ENCODE measurements at regions not wholly inside any gene's neighbourhood (a gene's known extent, or its start where the extent isn't known, plus 50 kb on each side); places are given as distances from the start of the nearest gene placed in this dataset.

DNA sequence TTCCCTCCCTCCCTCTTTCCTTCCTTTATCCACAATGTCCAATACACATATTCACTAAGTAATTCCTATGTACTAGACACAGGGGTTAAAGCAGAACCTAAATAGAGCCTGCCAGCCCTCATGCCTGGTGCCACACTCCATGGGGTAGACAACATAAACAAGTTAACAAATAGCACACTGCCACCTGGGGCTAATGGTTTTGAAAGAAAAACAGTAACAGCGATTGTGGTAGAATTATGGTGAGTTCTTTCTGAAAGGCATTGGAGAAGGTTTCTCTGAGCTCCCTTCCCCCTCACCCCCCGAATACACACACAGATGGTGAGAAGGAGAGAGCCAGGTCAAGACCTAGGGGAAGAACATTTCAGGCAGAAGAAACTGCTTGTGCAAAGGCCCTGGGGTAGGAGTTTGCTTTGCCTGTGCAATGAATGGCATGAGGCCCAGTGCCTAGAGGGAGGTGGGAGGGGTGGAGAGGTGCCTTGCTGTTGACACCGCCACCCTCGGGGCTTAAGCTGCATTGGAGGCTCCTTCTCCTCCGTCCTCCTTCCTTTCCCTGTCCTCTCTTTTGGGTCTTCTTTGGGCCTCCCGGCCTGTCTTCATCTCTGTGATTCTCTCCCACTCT, 502.4 kb upstream of the SULF2 start:
- Histone ChIP-seq H3K27me3 (ENCODE audit: insufficient read depth in 3 of 3, low read length in 2 of 3) (no peaks in the 10 kb centered on the region), H3K27ac (no peak overlapping the region), H3K36me3 (ENCODE audit: insufficient read depth in 1 of 2, low read depth in 1 of 2) (no peaks in the 10 kb centered on the region), H3K4me3 (no peak overlapping the region), H3K4me1 (peaks cover 6% of the 10 kb centered on the region), H3K9me3 (no peaks in the 10 kb centered on the region)
- no peak for ATAC-seq
- intact Hi-C loops (cut with DNase I): no loop called here
- TF ChIP-seq, protein P1, sequence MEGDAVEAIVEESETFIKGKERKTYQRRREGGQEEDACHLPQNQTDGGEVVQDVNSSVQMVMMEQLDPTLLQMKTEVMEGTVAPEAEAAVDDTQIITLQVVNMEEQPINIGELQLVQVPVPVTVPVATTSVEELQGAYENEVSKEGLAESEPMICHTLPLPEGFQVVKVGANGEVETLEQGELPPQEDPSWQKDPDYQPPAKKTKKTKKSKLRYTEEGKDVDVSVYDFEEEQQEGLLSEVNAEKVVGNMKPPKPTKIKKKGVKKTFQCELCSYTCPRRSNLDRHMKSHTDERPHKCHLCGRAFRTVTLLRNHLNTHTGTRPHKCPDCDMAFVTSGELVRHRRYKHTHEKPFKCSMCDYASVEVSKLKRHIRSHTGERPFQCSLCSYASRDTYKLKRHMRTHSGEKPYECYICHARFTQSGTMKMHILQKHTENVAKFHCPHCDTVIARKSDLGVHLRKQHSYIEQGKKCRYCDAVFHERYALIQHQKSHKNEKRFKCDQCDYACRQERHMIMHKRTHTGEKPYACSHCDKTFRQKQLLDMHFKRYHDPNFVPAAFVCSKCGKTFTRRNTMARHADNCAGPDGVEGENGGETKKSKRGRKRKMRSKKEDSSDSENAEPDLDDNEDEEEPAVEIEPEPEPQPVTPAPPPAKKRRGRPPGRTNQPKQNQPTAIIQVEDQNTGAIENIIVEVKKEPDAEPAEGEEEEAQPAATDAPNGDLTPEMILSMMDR (IDR thresholded peaks at IDR 0.05): no peak
- WGBS, 3 donors: 94 to 97% (median 95%) methylated on average over 6 of the region's 6 CpGs
- DNase-seq: no peak

DNA sequence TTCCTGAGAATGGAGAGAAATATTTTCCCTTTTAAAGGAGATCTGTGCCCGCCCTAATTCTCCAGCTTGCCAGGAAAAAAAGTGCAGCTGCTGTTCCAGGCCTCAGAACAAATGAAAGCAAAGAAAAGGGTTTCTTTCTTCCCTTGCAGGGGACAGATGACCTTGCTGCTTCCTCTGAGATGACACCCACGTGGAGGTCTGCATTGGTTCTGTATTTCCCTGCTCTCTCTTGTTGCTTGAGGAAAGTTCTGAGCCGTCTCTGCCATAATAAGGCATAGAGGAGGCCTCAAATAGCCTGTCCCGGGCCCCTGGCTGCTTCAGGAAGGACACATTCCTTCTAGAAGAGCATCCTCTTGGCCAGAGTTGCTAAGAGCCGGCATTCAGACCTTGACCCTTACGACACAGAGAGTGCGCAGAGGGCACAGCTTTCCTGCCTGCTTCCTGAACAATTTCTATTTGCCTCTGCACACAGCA, 501.8 kb upstream of the SULF2 start:
- Histone ChIP-seq H3K27ac (no peak overlapping the region), H3K9me3 (no peaks in the 10 kb centered on the region), H3K36me3 (ENCODE audit: insufficient read depth in 1 of 2, low read depth in 1 of 2) (no peaks in the 10 kb centered on the region), H3K27me3 (ENCODE audit: insufficient read depth in 3 of 3, low read length in 2 of 3) (no peaks in the 10 kb centered on the region), H3K4me3 (no peak overlapping the region), H3K4me1 (peaks cover 6% of the 10 kb centered on the region)
- TF ChIP-seq, protein P1 (IDR thresholded peaks at IDR 0.05): no peak
- WGBS, 3 donors: 21 to 37% (median 26%) methylated on average over 7 of the region's 7 CpGs
- ATAC-seq (no peak), DNase-seq (no peak)
- intact Hi-C loops (cut with DNase I): no loop called here

DNA sequence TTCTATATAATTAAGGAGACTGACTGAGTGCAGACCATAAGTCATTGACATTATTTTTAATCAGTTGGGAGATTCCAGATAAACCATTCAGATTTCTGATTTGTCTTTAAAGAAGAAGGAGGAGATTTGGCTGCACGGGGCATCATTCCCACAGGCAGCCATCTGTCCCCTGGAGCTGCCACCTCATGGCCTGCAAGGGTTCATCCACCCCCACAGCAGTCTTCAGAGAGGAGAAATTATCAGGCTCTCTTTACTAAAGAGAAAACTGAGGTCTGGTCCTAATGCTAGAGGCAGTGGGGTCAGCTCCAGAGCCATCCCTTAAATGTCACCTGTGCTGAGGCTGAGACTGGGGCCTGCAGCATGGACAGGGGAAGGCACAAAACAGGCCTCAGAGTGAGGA, 501.3 kb upstream of the SULF2 start:
- intact Hi-C loops (cut with DNase I): no loop called here
- no peak for ATAC-seq
- TF ChIP-seq, protein P1 (IDR thresholded peaks at IDR 0.05): no peak
- H3K36me3 ChIP-seq (ENCODE audit: insufficient read depth in 1 of 2, low read depth in 1 of 2): no peaks in the 10 kb centered on the region
- H3K27ac ChIP-seq: no peak overlapping the region
- no peak overlapping the region for H3K4me3 ChIP-seq
- no peaks in the 10 kb centered on the region for H3K27me3 ChIP-seq (ENCODE audit: insufficient read depth in 3 of 3, low read length in 2 of 3)
- no peak for DNase-seq
- H3K4me1 ChIP-seq: peaks cover 6% of the 10 kb centered on the region
- 36 to 57% (median 48%) methylated on average over 1 of the region's 1 CpG for WGBS, 3 donors
- H3K9me3 ChIP-seq: no peaks in the 10 kb centered on the region

DNA sequence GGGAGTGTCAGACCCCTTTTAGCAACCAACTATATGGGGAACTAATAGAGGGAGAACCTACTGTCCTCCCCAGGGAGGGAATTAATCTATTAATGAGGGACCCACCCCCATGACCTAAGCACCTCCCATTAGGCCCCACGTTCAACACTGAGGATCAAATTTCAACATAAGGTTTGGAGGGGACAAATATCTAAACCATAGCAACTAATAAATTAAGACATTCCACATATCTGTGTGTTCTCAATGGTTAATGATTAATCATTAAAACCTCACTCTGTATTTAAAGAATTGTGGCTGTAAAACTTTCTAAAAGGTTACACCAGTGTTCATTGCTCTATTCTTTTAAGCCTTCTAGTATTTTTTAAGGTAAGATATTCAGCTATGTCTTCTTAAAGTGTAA, 500.4 kb upstream of the SULF2 start:
- 11 to 43% (median 31%) methylated on average over 1 of the region's 1 CpG for WGBS, 3 donors
- no peak overlapping the region for H3K4me3 ChIP-seq
- no peak for DNase-seq
- H3K27ac ChIP-seq: no peak overlapping the region
- H3K36me3 ChIP-seq (ENCODE audit: insufficient read depth in 1 of 2, low read depth in 1 of 2): no peaks in the 10 kb centered on the region
- no peak for ATAC-seq
- H3K9me3 ChIP-seq: no peaks in the 10 kb centered on the region
- intact Hi-C loops (cut with DNase I): no loop called here
- no peaks in the 10 kb centered on the region for H3K27me3 ChIP-seq (ENCODE audit: insufficient read depth in 3 of 3, low read length in 2 of 3)
- TF ChIP-seq, protein P1 (IDR thresholded peaks at IDR 0.05): no peak
- H3K4me1 ChIP-seq: peaks cover 6% of the 10 kb centered on the region

DNA sequence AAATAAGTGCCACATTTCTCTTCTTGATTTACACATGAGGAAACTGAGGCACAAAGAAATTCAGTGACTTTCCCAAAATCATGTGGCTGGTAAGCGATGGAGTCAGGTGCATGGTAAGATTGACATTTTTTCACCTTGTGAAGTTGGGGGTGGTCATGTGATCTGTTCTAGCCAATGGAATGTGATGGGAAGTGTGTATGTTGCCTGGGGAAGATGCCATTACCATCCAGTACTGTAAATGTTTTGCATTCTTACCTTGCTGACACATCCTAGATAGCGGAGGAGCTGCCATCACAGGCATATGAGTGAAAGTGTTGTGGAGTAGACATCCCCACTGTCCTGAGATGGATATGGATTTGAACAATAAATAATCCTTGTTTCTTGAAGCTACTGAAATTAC, 499.6 kb upstream of the SULF2 start:
- Histone ChIP-seq H3K9me3 (no peaks in the 10 kb centered on the region), H3K36me3 (ENCODE audit: insufficient read depth in 1 of 2, low read depth in 1 of 2) (no peaks in the 10 kb centered on the region), H3K27ac (no peak overlapping the region), H3K27me3 (ENCODE audit: insufficient read depth in 3 of 3, low read length in 2 of 3) (no peaks in the 10 kb centered on the region), H3K4me3 (no peak overlapping the region), H3K4me1 (peaks cover 6% of the 10 kb centered on the region)
- DNase-seq (no peak), ATAC-seq (no peak)
- intact Hi-C loops (cut with DNase I): no loop called here
- TF ChIP-seq, protein P1 (IDR thresholded peaks at IDR 0.05): no peak
- WGBS, 3 donors: 96 to 100% (median 97%) methylated on average over 2 of the region's 2 CpGs
